ENCODE measurements at regions not wholly inside any gene's neighbourhood (a gene's known extent, or its start where the extent isn't known, plus 50 kb on each side); places are given as distances from the start of the nearest gene placed in this dataset.

- Histone ChIP-seq H3K79me2 (ENCODE audit: insufficient read depth, low read length) (no peaks in the 10 kb centered on the region), H3K4me3 (replicated peaks in 1 of 2; ENCODE audit: low read depth in 1 of 2, low read length in 2 of 2) (no peak overlapping the region), H3K4me1 (ENCODE audit: control insufficient read depth in 1 of 2, insufficient read depth in 2 of 2, low read length in 2 of 2) (peaks cover 0 to 2% of the 10 kb centered on the region in 2 experiments; a peak in 1 of 4 replicates), H3K9me2 (ENCODE audit: insufficient read depth) (no peaks in the 10 kb centered on the region), H3K9me3 (ENCODE audit: control insufficient read depth in 1 of 2, insufficient read depth in 1 of 2, low read depth in 1 of 2, low read length in 2 of 2) (no peaks in the 10 kb centered on the region), H3K4me2 (ENCODE audit: low read length) (no peak overlapping the region), H3K9ac (ENCODE audit: low read length) (no peak overlapping the region), H3K27ac (ENCODE audit: low read depth, low read length) (no peak overlapping the region), H4K20me1 (ENCODE audit: insufficient read depth) (no peaks in the 10 kb centered on the region), H3K36me3 (ENCODE audit: control insufficient read depth in 1 of 2, insufficient read depth in 2 of 2, low read length in 2 of 2) (no peaks in the 10 kb centered on the region), H3K27me3 (ENCODE audit: insufficient read depth, low read length) (peaks cover 4% of the 10 kb centered on the region; the same call in 1 of the 2 replicates), H2AFZ (ENCODE audit: low read depth, low read length, poor library complexity, severe bottlenecking) (no peak overlapping the region)
- ChIA-PET RAD21 (ENCODE audit: low non-redundant PET in 1 of 2, low total read pairs in 2 of 2, uncharacterized antibody in 2 of 2, unreplicated experiment in 2 of 2) (no interaction called here), CTCF (no interaction called here), POLR2A (no interaction called here)
- DNase-seq (ENCODE audit: low read depth, low spot score) = no peak
- TF ChIP-seq ZBTB33 (IDR thresholded peaks at IDR 0.05; ENCODE audit: extremely low read depth, insufficient replicate concordance, low read length) (no peak), POLR2A (IDR thresholded peaks at IDR 0.05; ENCODE audit: borderline replicate concordance, extremely low read depth, insufficient read depth, insufficient read length) (no peak), JUND (IDR thresholded peaks at IDR 0.05) (no peak), RAD21 (IDR thresholded peaks at IDR 0.05; ENCODE audit: low read depth) (no peak), SRF (IDR thresholded peaks at IDR 0.05; ENCODE audit: low read depth) (no peak), ZNF274 (IDR thresholded peaks at IDR 0.05; ENCODE audit: low read depth, low read length) (no peak), SP1 (IDR thresholded peaks at IDR 0.05; ENCODE audit: low read depth) (no peak), MAX (IDR thresholded peaks at IDR 0.05) (no peak), CEBPB (IDR thresholded peaks at IDR 0.05; ENCODE audit: low read depth) (no peak), CTCF (IDR thresholded peaks at IDR 0.05 in 2 of 3, conservative IDR thresholded peaks at IDR 0.05 in 1 of 3; ENCODE audit: borderline replicate concordance in 1 of 3, insufficient read depth in 1 of 3, low read depth in 2 of 3, low read length in 2 of 3) (no peak), EZH2 (IDR thresholded peaks at IDR 0.05) (no peak), EZH2phosphoT487 (IDR thresholded peaks at IDR 0.05; ENCODE audit: borderline replicate concordance) (no peak), REST (IDR thresholded peaks at IDR 0.05; ENCODE audit: low read depth) (no peak), EGR1 (IDR thresholded peaks at IDR 0.05; ENCODE audit: low read depth) (no peak)
- intact Hi-C loops (cut with micrococcal nuclease) = no loop called here
- BruUV-seq (replicated peaks) = no TSS peak
- ATAC-seq = no peak
Measured at GRCh38 chr22:47251911-47252310, 489.5 kb downstream of the TBC1D22A start.
